K562 (cell line): ENCODE measurements at regions not wholly inside any gene's neighbourhood (a gene's known extent, or its start where the extent isn't known, plus 50 kb on each side); places are given as distances from the start of the nearest gene placed in this dataset.

Experiments used
- ATAC-seq: fragments of 200-7000 bp; cut with Tn5 transposase; 3 replicates; pipeline ENCODE4 v1.9.1; 2020; ENCODE audit warnings: moderate library complexity
- BruUV-seq: library from RNA; stranded (reverse); fragments of 400-500 nt; replicated peaks from 2 replicates; lab custom pipeline; 2021; lab: Mats Ljungman, UMichigan
- CTCF ChIA-PET: fragments of 300-600 bp; formaldehyde crosslinking; extraction: SDS; loops from one replicate; lab custom pipeline; 2021; ENCODE audit warnings: low intra/inter-chr PET ratio; lab: Yijun Ruan, JAX
- POLR2A ChIA-PET: fragments of 300-600, 350-650 bp; sonication (Branson Sonifier 250); formaldehyde crosslinking; extraction: SDS; loops from one replicate; lab custom pipeline; 2021; ENCODE audit warnings: antibody characterized with exemption, inconsistent platforms; lab: Yijun Ruan, JAX
- DNase-seq, 4 experiments: peaks; one replicate each; pipeline versions ENCODE4 v3.0.0 to v3.0.0-alpha.2; 2011 to 2018; ENCODE audit warnings: low spot score in 3 of 4, mixed read lengths in 3 of 4; ENCODE audit errors: extremely low read depth in 1 of 4
- FAIRE-seq: peaks from 2 replicates; lab custom pipeline; 2011; peaks lifted over from hg19 to GRCh38; lab: Jason Lieb, UNC
- H2AFZ ChIP-seq: 2 replicates; pipeline ENCODE4 v1.6.0; 2011; ENCODE audit warnings: low read depth, low read length, control low read depth, inconsistent platforms
- H3K27ac ChIP-seq: fragments of 200-600 bp; 3 replicates; pipeline ENCODE4 v1.8.0; 2011; ENCODE audit warnings: low read depth, mild to moderate bottlenecking, control low read depth, inconsistent platforms, low read length, moderate library complexity, mixed read lengths; ENCODE audit errors: extremely low read depth
- H3K27me3 ChIP-seq, 2 experiments: fragments of 300-600 bp in 1 of 2; 2 replicates in 1 of 2; 3 replicates in 1 of 2; pipeline versions ENCODE4 v1.6.0 to v1.8.0; 2011; ENCODE audit warnings: inconsistent platforms in 2 of 2, low read length in 2 of 2, mild to moderate bottlenecking in 1 of 2, mixed read lengths in 1 of 2, moderate library complexity in 1 of 2; ENCODE audit not compliant: control insufficient read depth in 2 of 2, insufficient read depth in 2 of 2
- H3K36me3 ChIP-seq: fragments of 300-600 bp; 3 replicates; pipeline ENCODE4 v1.8.0; 2011; ENCODE audit warnings: mild to moderate bottlenecking, low read length, inconsistent platforms; ENCODE audit not compliant: control insufficient read depth, insufficient read depth
- H3K4me1 ChIP-seq, 2 experiments: fragments of 200-600 bp in 1 of 2; replicated peaks in 1 of 2; 2 replicates in 1 of 2; 3 replicates in 1 of 2; pipeline versions ENCODE4 v1.5.1 to v1.8.0; 2011; ENCODE audit warnings: inconsistent platforms in 2 of 2, low read length in 2 of 2, mild to moderate bottlenecking in 1 of 2, mixed read lengths in 1 of 2, moderate library complexity in 1 of 2; ENCODE audit not compliant: control insufficient read depth in 2 of 2, insufficient read depth in 2 of 2
- H3K4me2 ChIP-seq: 2 replicates; pipeline ENCODE4 v1.6.1; 2011; ENCODE audit warnings: low read length, control low read depth, inconsistent platforms, mixed read lengths; ENCODE audit not compliant: insufficient read depth
- H3K4me3 ChIP-seq: fragments of 200-600 bp; sonication (generic), shearing (Covaris generic); 2 replicates; pipeline ENCODE4 v1.5.1; 2016; ENCODE audit warnings: control low read depth, inconsistent platforms
- H3K79me2 ChIP-seq: fragments of 200-600 bp; 3 replicates; pipeline ENCODE4 v1.8.0; 2011; ENCODE audit warnings: low read length, inconsistent platforms; ENCODE audit not compliant: control insufficient read depth, insufficient read depth
- H3K9ac ChIP-seq, 2 experiments: 2 replicates each; pipeline versions ENCODE4 v1.6.0 to v1.6.1; 2011; ENCODE audit warnings: low read depth in 2 of 2, low read length in 2 of 2, control low read depth in 1 of 2, inconsistent platforms in 1 of 2, mild to moderate bottlenecking in 1 of 2, mixed read lengths in 1 of 2; ENCODE audit not compliant: insufficient read depth in 1 of 2
- H3K9me1 ChIP-seq: one replicate; pipeline ENCODE4 v1.6.0; 2011; ENCODE audit warnings: inconsistent platforms, mild to moderate bottlenecking, low read length, moderate library complexity; ENCODE audit not compliant: control insufficient read depth, insufficient read depth
- H3K9me3 ChIP-seq: replicated peaks from 2 replicates; pipeline ENCODE4 v1.5.1; 2011; ENCODE audit warnings: low read depth, low read length, inconsistent platforms; ENCODE audit not compliant: control insufficient read depth, insufficient read depth
- H4K20me1 ChIP-seq: replicated peaks from 2 replicates; pipeline ENCODE4 v1.6.1; 2011; ENCODE audit warnings: low read length, inconsistent platforms, mixed read lengths; ENCODE audit not compliant: control insufficient read depth, insufficient read depth
- BACH1 ChIP-seq: fragments of 200-800 bp; sonication (Bioruptor generic); IDR thresholded peaks from 2 replicates; pipeline ENCODE4 v1.6.1; 2016; ENCODE audit warnings: missing genetic modification characterization, missing compliant biosample characterization
- CBX1 ChIP-seq: sonication (generic); IDR thresholded peaks from 2 replicates; pipeline ENCODE4 v1.6.1; 2016; ENCODE audit warnings: antibody characterized with exemption, low read depth, mild to moderate bottlenecking
- FOXK1 ChIP-seq: sonication (generic); formaldehyde crosslinking; IDR thresholded peaks from 2 replicates; pipeline ENCODE4 v1.8.0; 2022; ENCODE audit warnings: missing genetic modification reagents, mild to moderate bottlenecking, borderline replicate concordance
- FUS ChIP-seq: fragments of 200-400 bp; formaldehyde crosslinking; optimal IDR thresholded peaks from 2 replicates; pipeline ENCODE3; 2017; ENCODE audit warnings: low read depth, low read length
- MTA1 ChIP-seq: fragments of 450-650 bp; IDR thresholded peaks from 2 replicates; pipeline ENCODE4 v1.6.1; 2017; ENCODE audit warnings: borderline replicate concordance
- NUFIP1 ChIP-seq: fragments of 450-650 bp; IDR thresholded peaks from 2 replicates; pipeline ENCODE4 v1.6.1; 2018; ENCODE audit not compliant: partially characterized antibody
- RCOR1 ChIP-seq, 2 experiments: IDR thresholded peaks; 2 replicates each; pipeline ENCODE4 v1.6.1; 2012; ENCODE audit warnings: low read depth in 2 of 2, low read length in 2 of 2, borderline replicate concordance in 1 of 2, improper control_type of control experiment in 1 of 2
- RHOXF2B ChIP-seq: fragments of 250-450 bp; sonication (Bioruptor Pico); conservative IDR thresholded peaks from 2 replicates; pipeline ENCODE4 v1.5.1; 2021
- SMARCA4 ChIP-seq: fragments of 450-650 bp; IDR thresholded peaks from 2 replicates; pipeline ENCODE4 v1.6.1; 2016
- SOX6 ChIP-seq: fragments of 450-650 bp; IDR thresholded peaks from 2 replicates; pipeline ENCODE4 v1.6.1; 2014; ENCODE audit warnings: mild to moderate bottlenecking
- TRIM24 ChIP-seq, 2 experiments: fragments of 450-650 bp; IDR thresholded peaks; 2 replicates each; pipeline ENCODE4 v1.6.1; 2016
- ZNF165 ChIP-seq: fragments of 250-450 bp; sonication (Bioruptor Pico); IDR thresholded peaks from 2 replicates; pipeline ENCODE4 v1.4.0; 2020; ENCODE audit warnings: borderline replicate concordance
- ZNF175 ChIP-seq: fragments of 200-800 bp; sonication (Bioruptor generic); IDR thresholded peaks from 2 replicates; pipeline ENCODE4 v1.6.1; 2016; ENCODE audit warnings: low read depth, mild to moderate bottlenecking, missing genetic modification characterization, missing compliant biosample characterization
- ZNF444 ChIP-seq: fragments of 250-450 bp; sonication (Bioruptor Pico); IDR thresholded peaks from 2 replicates; pipeline ENCODE4 v1.4.0; 2020; ENCODE audit warnings: mild to moderate bottlenecking, moderate library complexity
- ZNF830 ChIP-seq: fragments of 250-450 bp; sonication (Bioruptor Pico); IDR thresholded peaks from 2 replicates; pipeline ENCODE4 v1.5.0; 2021; ENCODE audit warnings: mild to moderate bottlenecking
- WGBS: fragments of 100-300 bp; shearing (Covaris generic); methylation state at CpG from one replicate; pipeline ENCODE4 v1.1.6; 2016; ENCODE audit warnings: low coverage, mixed read lengths; ENCODE audit not compliant: insufficient coverage; ENCODE audit errors: missing lambda C conversion rate; 5-methylcytosine and 5-hydroxymethylcytosine counted together
- in situ Hi-C: fragments of 300-500 bp; cut with MboI; formaldehyde crosslinking; loops from 4 replicates; pipeline ENCODE4 v1.15.0; 2018; ENCODE audit warnings: inconsistent platforms, mixed read lengths
- intact Hi-C: fragments of 100-400 bp; cut with micrococcal nuclease; formaldehyde crosslinking; loops from 2 replicates; pipeline ENCODE4 v1.14.2; 2022
- TF ChIP-seq, protein P1 (sequence below), 2 experiments: fragments of 450-650 bp; IDR thresholded peaks; 2 replicates each; pipeline ENCODE4 v1.6.1; 2018; ENCODE audit warnings: mild to moderate bottlenecking in 2 of 2, low read depth in 1 of 2; ENCODE audit not compliant: partially characterized antibody in 2 of 2
- TF ChIP-seq, protein P2 (sequence below): fragments of 450-650 bp; formaldehyde crosslinking; IDR thresholded peaks from 2 replicates; pipeline ENCODE4 v1.4.0; 2022; ENCODE audit warnings: missing genetic modification characterization

DNA sequence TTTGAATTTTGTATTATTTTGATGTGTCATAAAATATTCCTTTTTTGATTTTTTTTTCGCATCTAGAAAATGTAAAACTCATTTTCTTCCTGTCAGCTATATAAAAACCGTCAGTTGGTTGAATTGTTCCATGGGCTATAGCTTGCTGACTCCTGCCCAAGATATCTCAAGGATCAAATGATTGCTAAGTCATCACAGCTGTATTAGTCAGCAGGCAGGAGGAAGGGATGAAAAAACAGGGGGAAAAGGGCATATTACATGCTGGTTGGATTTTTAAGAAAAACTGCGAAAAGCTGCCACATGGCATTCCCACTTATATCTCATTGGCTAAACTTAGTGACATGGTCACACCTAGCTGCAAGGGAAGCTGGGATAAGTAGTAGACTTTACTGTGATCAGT lies 569.9 kb downstream of the BCKDHB start (continued):
- no peak for TF ChIP-seq SMARCA4

DNA sequence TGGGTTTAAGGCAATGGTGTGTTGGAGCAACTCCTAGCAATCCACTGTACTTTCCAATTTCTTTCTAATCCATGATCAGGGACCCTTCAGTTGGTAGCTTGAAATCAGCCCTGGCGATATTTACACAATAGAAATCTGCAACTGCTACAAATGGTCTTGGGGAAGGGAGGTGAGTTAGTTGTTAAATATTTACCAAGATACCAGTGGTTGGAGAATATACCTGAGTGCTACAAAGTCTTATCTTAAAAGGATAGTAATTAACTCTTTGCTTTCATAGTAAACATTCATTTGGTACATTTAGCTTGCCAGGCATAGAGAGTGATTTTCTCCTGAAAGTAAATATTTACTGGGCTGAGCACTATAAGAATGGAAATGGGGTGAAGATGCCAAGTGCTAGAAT lies 568.2 kb downstream of the BCKDHB start:
- Histone ChIP-seq H3K36me3 (no peaks in the 10 kb centered on the region), H3K9me1 (no peaks in the 10 kb centered on the region), H2AFZ (no peak overlapping the region), H3K27ac (no peak overlapping the region), H3K4me1 (no peaks in the 10 kb centered on the region), H3K4me3 (no peak overlapping the region), H4K20me1 (no peaks in the 10 kb centered on the region), H3K9ac (no peak overlapping the region), H3K79me2 (no peaks in the 10 kb centered on the region), H3K4me2 (no peak overlapping the region), H3K9me3 (0 out of 2 replicates have a peak, but pooled peaks cover 3% of the 10 kb centered on the region), H3K27me3 (no peaks in the 10 kb centered on the region)
- in situ Hi-C loops (no loop called here), intact Hi-C loops (no loop called here)
- 8% methylated on average over 1 of the region's 1 CpG for WGBS
- ChIA-PET CTCF (no interaction called here), POLR2A (no interaction called here)
- DNase-seq (no peak), ATAC-seq (no peak), FAIRE-seq (no peak)
- BruUV-seq = no TSS peak
- TF ChIP-seq NUFIP1 = no peak
- no peak for TF ChIP-seq ZNF830
- TF ChIP-seq ZNF175 (CRISPR knock-in tag) = no peak
- TF ChIP-seq CBX1 = no peak
- TF ChIP-seq ZNF444 = no peak
- TF ChIP-seq BACH1 (tag) = no peak
- no peak for TF ChIP-seq MTA1
- TF ChIP-seq, protein P1, sequence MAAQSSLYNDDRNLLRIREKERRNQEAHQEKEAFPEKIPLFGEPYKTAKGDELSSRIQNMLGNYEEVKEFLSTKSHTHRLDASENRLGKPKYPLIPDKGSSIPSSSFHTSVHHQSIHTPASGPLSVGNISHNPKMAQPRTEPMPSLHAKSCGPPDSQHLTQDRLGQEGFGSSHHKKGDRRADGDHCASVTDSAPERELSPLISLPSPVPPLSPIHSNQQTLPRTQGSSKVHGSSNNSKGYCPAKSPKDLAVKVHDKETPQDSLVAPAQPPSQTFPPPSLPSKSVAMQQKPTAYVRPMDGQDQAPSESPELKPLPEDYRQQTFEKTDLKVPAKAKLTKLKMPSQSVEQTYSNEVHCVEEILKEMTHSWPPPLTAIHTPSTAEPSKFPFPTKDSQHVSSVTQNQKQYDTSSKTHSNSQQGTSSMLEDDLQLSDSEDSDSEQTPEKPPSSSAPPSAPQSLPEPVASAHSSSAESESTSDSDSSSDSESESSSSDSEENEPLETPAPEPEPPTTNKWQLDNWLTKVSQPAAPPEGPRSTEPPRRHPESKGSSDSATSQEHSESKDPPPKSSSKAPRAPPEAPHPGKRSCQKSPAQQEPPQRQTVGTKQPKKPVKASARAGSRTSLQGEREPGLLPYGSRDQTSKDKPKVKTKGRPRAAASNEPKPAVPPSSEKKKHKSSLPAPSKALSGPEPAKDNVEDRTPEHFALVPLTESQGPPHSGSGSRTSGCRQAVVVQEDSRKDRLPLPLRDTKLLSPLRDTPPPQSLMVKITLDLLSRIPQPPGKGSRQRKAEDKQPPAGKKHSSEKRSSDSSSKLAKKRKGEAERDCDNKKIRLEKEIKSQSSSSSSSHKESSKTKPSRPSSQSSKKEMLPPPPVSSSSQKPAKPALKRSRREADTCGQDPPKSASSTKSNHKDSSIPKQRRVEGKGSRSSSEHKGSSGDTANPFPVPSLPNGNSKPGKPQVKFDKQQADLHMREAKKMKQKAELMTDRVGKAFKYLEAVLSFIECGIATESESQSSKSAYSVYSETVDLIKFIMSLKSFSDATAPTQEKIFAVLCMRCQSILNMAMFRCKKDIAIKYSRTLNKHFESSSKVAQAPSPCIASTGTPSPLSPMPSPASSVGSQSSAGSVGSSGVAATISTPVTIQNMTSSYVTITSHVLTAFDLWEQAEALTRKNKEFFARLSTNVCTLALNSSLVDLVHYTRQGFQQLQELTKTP (IDR thresholded peaks at IDR 0.05; ENCODE audit: low read depth in 1 of 2, partially characterized antibody in 2 of 2) = no peak
- TF ChIP-seq SOX6 = no peak
- TF ChIP-seq FUS = no peak
- TF ChIP-seq RCOR1 (IDR thresholded peaks at IDR 0.05; ENCODE audit: borderline replicate concordance in 1 of 2, low read depth in 2 of 2, low read length in 2 of 2) = no peak
- no peak for TF ChIP-seq FOXK1 (CRISPR knock-in tag)
- TF ChIP-seq ZNF165 (CRISPR knock-in tag) = no peak
- no peak for TF ChIP-seq TRIM24 (IDR thresholded peaks at IDR 0.05)
- no peak for TF ChIP-seq RHOXF2B (CRISPR knock-in tag)
- TF ChIP-seq, protein P2, sequence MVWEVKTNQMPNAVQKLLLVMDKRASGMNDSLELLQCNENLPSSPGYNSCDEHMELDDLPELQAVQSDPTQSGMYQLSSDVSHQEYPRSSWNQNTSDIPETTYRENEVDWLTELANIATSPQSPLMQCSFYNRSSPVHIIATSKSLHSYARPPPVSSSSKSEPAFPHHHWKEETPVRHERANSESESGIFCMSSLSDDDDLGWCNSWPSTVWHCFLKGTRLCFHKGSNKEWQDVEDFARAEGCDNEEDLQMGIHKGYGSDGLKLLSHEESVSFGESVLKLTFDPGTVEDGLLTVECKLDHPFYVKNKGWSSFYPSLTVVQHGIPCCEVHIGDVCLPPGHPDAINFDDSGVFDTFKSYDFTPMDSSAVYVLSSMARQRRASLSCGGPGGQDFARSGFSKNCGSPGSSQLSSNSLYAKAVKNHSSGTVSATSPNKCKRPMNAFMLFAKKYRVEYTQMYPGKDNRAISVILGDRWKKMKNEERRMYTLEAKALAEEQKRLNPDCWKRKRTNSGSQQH (CRISPR knock-in tag) = no peak
